Esophagus squamous epithelium (tissue), 5 donors: ENCODE measurements at regions not wholly inside any gene's neighbourhood (a gene's known extent, or its start where the extent isn't known, plus 50 kb on each side); places are given as distances from the start of the nearest gene placed in this dataset.

Source experiments
- DNase-seq: peaks from one replicate; lab custom pipeline; 2025; lab: John Stamatoyannopoulos, UW
- H3K27ac ChIP-seq, 4 donors: fragments of 200-600 bp; sonication (generic); one replicate each; pipeline ENCODE4 v1.5.1; 2016 to 2019; ENCODE audit warnings: mild to moderate bottlenecking in 1 of 4
- H3K27me3 ChIP-seq, 4 donors: fragments of 200-600 bp; sonication (generic); 1 replicate in 3 of 4; 2 replicates in 1 of 4; pipeline versions ENCODE4 v1.5.1 to v1.6.0; 2017 to 2021; ENCODE audit warnings: antibody characterized with exemption in 1 of 4
- H3K36me3 ChIP-seq, 3 donors: fragments of 200-600 bp; sonication (generic); one replicate each; pipeline ENCODE4 v1.5.1; 2016 to 2019
- H3K4me1 ChIP-seq, 3 donors: fragments of 200-600 bp; sonication (generic); one replicate each; pipeline ENCODE4 v1.5.1; 2017 to 2019
- H3K4me3 ChIP-seq, 4 donors: fragments of 200-600 bp; sonication (generic); 1 replicate in 3 of 4; 2 replicates in 1 of 4; pipeline ENCODE4 v1.5.1; 2016 to 2019; ENCODE audit warnings: mild to moderate bottlenecking in 2 of 4, moderate library complexity in 1 of 4
- H3K9me3 ChIP-seq, 3 donors: fragments of 200-600 bp; sonication (generic); one replicate each; pipeline ENCODE4 v1.5.1; 2016 to 2019
- CTCF ChIP-seq, 6 experiments: fragments of 450-650 bp in 4 of 6; fragments of 200-600 bp in 2 of 6; sonication (generic) in 2 of 6; IDR thresholded peaks; one replicate each; pipeline ENCODE4 v1.5.1; 2016 to 2019; ENCODE audit warnings: antibody characterized with exemption in 6 of 6, mild to moderate bottlenecking in 4 of 6, moderate library complexity in 4 of 6
- POLR2A ChIP-seq, 4 donors: fragments of 450-650 bp; IDR thresholded peaks; one replicate each; pipeline ENCODE4 v1.6.1; 2017; ENCODE audit warnings: antibody characterized with exemption in 4 of 4, mild to moderate bottlenecking in 4 of 4, moderate library complexity in 3 of 4
- WGBS, 2 donors: methylation state at CpG; one replicate each; pipeline ENCODE4 v1.1.5; 2018; 5-methylcytosine and 5-hydroxymethylcytosine counted together
- intact Hi-C: fragments of 100-400 bp; cut with DNase I; formaldehyde crosslinking; loops from one replicate; pipeline ENCODE4 v1.15.0; 2022
- donor health status: DM: yes; HTN: yes; CAD: no.

- no peak overlapping the region for H3K4me3 ChIP-seq
- H3K27ac ChIP-seq, result no peak overlapping the region
- no peaks in the 10 kb centered on the region for H3K4me1 ChIP-seq
- no peaks in the 10 kb centered on the region for H3K36me3 ChIP-seq
- H3K9me3 ChIP-seq, result no peaks in the 10 kb centered on the region
- intact Hi-C loops, result no loop called here
- no peaks in the 10 kb centered on the region for H3K27me3 ChIP-seq
- no peak for DNase-seq
- no peak for TF ChIP-seq POLR2A (IDR thresholded peaks at IDR 0.05)
- no peak for TF ChIP-seq CTCF (IDR thresholded peaks at IDR 0.05)
- 23 to 38% methylated on average over 1 of the region's 1 CpG for WGBS, 2 donors
Observed at GRCh38 chr3:144229330-144229729, 257.7 kb downstream of the DIPK2A start.

- Histone ChIP-seq H3K9me3 (no peaks in the 10 kb centered on the region), H3K4me3 (no peak overlapping the region), H3K36me3 (no peaks in the 10 kb centered on the region), H3K27me3 (no peaks in the 10 kb centered on the region), H3K27ac (no peak overlapping the region), H3K4me1 (no peaks in the 10 kb centered on the region)
- TF ChIP-seq CTCF (IDR thresholded peaks at IDR 0.05) (no peak), POLR2A (IDR thresholded peaks at IDR 0.05) (no peak)
- no peak for DNase-seq
- intact Hi-C loops, result no loop called here
Observed at GRCh38 chr3:144229953-144230352, 258.3 kb downstream of the DIPK2A start.

GRCh38 chr3:144235489-144235888, 263.9 kb downstream of the DIPK2A start:
- Histone ChIP-seq H3K27me3 (no peaks in the 10 kb centered on the region), H3K4me1 (no peaks in the 10 kb centered on the region), H3K9me3 (no peaks in the 10 kb centered on the region), H3K36me3 (no peaks in the 10 kb centered on the region), H3K27ac (no peak overlapping the region), H3K4me3 (no peak overlapping the region)
- WGBS, 2 donors, result 69 to 84% methylated on average over 2 of the region's 2 CpGs
- DNase-seq, result no peak
- intact Hi-C loops, result no loop called here
- TF ChIP-seq POLR2A (IDR thresholded peaks at IDR 0.05) (no peak), CTCF (IDR thresholded peaks at IDR 0.05) (no peak)

GRCh38 chr3:144237351-144237750, 265.7 kb downstream of the DIPK2A start:
- Histone ChIP-seq H3K27me3 (no peaks in the 10 kb centered on the region), H3K9me3 (no peaks in the 10 kb centered on the region), H3K4me3 (no peak overlapping the region), H3K4me1 (no peaks in the 10 kb centered on the region), H3K36me3 (no peaks in the 10 kb centered on the region), H3K27ac (no peak overlapping the region)
- intact Hi-C loops, result no loop called here
- TF ChIP-seq POLR2A (IDR thresholded peaks at IDR 0.05) (no peak), CTCF (IDR thresholded peaks at IDR 0.05) (no peak)
- no peak for DNase-seq
- 86 to 99% methylated on average over 4 to 5 of the region's 5 CpGs for WGBS, 2 donors

GRCh38 chr3:144241404-144241803, 269.8 kb downstream of the DIPK2A start:
- H3K27ac ChIP-seq, result no peak overlapping the region
- H3K27me3 ChIP-seq, result no peaks in the 10 kb centered on the region
- H3K4me1 ChIP-seq, result no peaks in the 10 kb centered on the region
- no peak overlapping the region for H3K4me3 ChIP-seq
- TF ChIP-seq POLR2A (IDR thresholded peaks at IDR 0.05) (no peak), CTCF (IDR thresholded peaks at IDR 0.05) (no peak)
- intact Hi-C loops, result no loop called here
- 37 to 48% methylated on average over 4 of the region's 4 CpGs for WGBS, 2 donors
- no peaks in the 10 kb centered on the region for H3K9me3 ChIP-seq
- DNase-seq, result no peak
- no peaks in the 10 kb centered on the region for H3K36me3 ChIP-seq
